ENCODE measurements at regions not wholly inside any gene's neighbourhood (a gene's known extent, or its start where the extent isn't known, plus 50 kb on each side); places are given as distances from the start of the nearest gene placed in this dataset.

- BruUV-seq (replicated peaks): no TSS peak
- intact Hi-C loops (cut with micrococcal nuclease): no loop called here
- H3K27me3 ChIP-seq (ENCODE audit: control insufficient read depth in 2 of 2, insufficient read depth in 2 of 2, low read length in 2 of 2): peaks cover 0 to 13% of the 10 kb centered on the region in 2 experiments; a peak in 3 of 5 replicates
- ATAC-seq (no peak), FAIRE-seq (no peak), DNase-seq (ENCODE audit: extremely low read depth in 1 of 4, low spot score in 3 of 4) (no peak)
- H3K9me1 ChIP-seq (ENCODE audit: control insufficient read depth, insufficient read depth, low read length): no peaks in the 10 kb centered on the region
- H3K36me3 ChIP-seq (ENCODE audit: control insufficient read depth, insufficient read depth, low read length): no peaks in the 10 kb centered on the region
- POLR2A ChIA-PET: no interaction called here
- 0% methylated on average over 3 of the region's 3 CpGs for WGBS (ENCODE audit: insufficient coverage, low coverage, missing lambda C conversion rate)
- no peaks in the 10 kb centered on the region; the same call in 1 of the 2 replicates for H4K20me1 ChIP-seq (replicated peaks; ENCODE audit: control insufficient read depth, insufficient read depth, low read length)
- CTCF ChIA-PET (ENCODE audit: low intra/inter-chr PET ratio): no interaction called here
- H3K9me3 ChIP-seq (replicated peaks; ENCODE audit: control insufficient read depth, insufficient read depth, low read depth, low read length): no peaks in the 10 kb centered on the region
- H3K4me2 ChIP-seq (ENCODE audit: insufficient read depth, low read length): no peak overlapping the region
- H3K27ac ChIP-seq (ENCODE audit: extremely low read depth, low read depth, low read length): no peak overlapping the region
- in situ Hi-C loops (cut with MboI): no loop called here
- H3K79me2 ChIP-seq (ENCODE audit: control insufficient read depth, insufficient read depth, low read length): no peaks in the 10 kb centered on the region
- H3K4me3 ChIP-seq: no peak overlapping the region
- H3K9ac ChIP-seq (ENCODE audit: insufficient read depth in 1 of 2, low read depth in 2 of 2, low read length in 2 of 2): no peak overlapping the region
- H3K4me1 ChIP-seq (replicated peaks in 1 of 2; ENCODE audit: control insufficient read depth in 2 of 2, insufficient read depth in 2 of 2, low read length in 2 of 2): no peaks in the 10 kb centered on the region
- no peak overlapping the region for H2AFZ ChIP-seq (ENCODE audit: low read depth, low read length)
- TF ChIP-seq CBX1 (IDR thresholded peaks at IDR 0.05; ENCODE audit: low read depth): no peak
- no peak for TF ChIP-seq ZNF212 (CRISPR knock-in tag; IDR thresholded peaks at IDR 0.05)
- no peak for TF ChIP-seq RBFOX2 (IDR thresholded peaks at IDR 0.05; ENCODE audit: low read depth, low read length)
- TF ChIP-seq MLX (CRISPR knock-in tag; conservative IDR thresholded peaks at IDR 0.05): no peak
- TF ChIP-seq ZNF165 (CRISPR knock-in tag; IDR thresholded peaks at IDR 0.05; ENCODE audit: borderline replicate concordance): no peak
- TF ChIP-seq MEF2A (IDR thresholded peaks at IDR 0.05; ENCODE audit: control insufficient read depth, low read depth, low read length): no peak
- TF ChIP-seq ZNF717 (CRISPR knock-in tag; IDR thresholded peaks at IDR 0.05): no peak
- no peak for TF ChIP-seq FOXK1 (CRISPR knock-in tag; IDR thresholded peaks at IDR 0.05; ENCODE audit: borderline replicate concordance)
- no peak for TF ChIP-seq ZNF75A (CRISPR knock-in tag; IDR thresholded peaks at IDR 0.05)
- TF ChIP-seq RNF219 (CRISPR knock-in tag; IDR thresholded peaks at IDR 0.05): no peak
- no peak for TF ChIP-seq GATA2 (CRISPR knock-in tag; IDR thresholded peaks at IDR 0.05)
- TF ChIP-seq ZNF324 (CRISPR knock-in tag; IDR thresholded peaks at IDR 0.05): no peak
- no peak for TF ChIP-seq C11orf30 (IDR thresholded peaks at IDR 0.05; ENCODE audit: low read depth)
- TF ChIP-seq RBM25 (IDR thresholded peaks at IDR 0.05; ENCODE audit: low read depth, low read length, severe bottlenecking): no peak
- TF ChIP-seq HDAC8 (tag; IDR thresholded peaks at IDR 0.05): no peak
- TF ChIP-seq ZNF316 (IDR thresholded peaks at IDR 0.05): no peak
These were observed 59.2 kb upstream of the IRX2 start for GRCh38 chr5:2810644-2811043.
